GM19025 (cell line): ENCODE measurements at regions not wholly inside any gene's neighbourhood (a gene's known extent, or its start where the extent isn't known, plus 50 kb on each side); places are given as distances from the start of the nearest gene placed in this dataset.

Source experiments
- ATAC-seq: cut with Tn5 transposase; IDR thresholded peaks from one replicate; pipeline ENCODE4 v1.9.1; 2021; ENCODE audit warnings: mild to moderate bottlenecking, low read depth, moderate library complexity; ENCODE audit not compliant: unreplicated experiment

DNA sequence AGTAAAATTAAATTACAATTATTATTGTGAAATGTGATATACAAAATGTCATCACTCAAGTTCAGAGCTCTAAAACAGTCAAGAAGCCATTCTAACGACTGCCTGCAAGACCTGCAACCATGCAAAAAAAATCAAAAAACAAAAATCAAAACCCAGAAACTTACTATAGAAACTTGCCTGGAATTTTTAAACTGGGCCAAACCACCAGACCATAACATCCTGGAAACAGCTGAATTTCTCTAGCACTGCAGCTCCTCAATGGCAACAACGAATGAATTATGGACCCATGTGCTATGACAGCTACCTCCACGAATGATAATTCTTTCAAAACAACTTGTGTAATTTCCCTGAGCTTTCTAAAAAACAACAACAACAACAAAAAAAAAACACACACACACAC, 130.0 kb upstream of the KCNMB2 start:
- no peak for ATAC-seq

DNA sequence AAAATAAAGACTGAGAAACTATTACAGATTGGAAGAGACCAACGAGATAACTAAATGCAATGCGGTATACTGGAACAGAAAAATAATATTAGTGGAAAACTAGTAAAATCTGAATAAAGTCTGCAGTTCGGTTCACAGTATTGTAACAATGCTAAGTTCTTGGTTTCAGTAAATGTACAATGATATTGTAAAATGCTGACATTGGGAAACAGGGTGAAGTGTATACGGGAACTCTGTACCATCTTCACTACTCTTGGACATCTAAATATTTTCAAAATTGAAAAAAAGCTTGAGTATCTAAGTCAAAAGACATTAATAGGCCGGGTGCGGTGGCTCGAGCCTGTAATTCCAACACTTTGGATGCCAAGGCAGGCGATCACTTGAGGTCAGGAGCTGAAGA, 120.9 kb upstream of the KCNMB2 start:
- no peak for ATAC-seq

DNA sequence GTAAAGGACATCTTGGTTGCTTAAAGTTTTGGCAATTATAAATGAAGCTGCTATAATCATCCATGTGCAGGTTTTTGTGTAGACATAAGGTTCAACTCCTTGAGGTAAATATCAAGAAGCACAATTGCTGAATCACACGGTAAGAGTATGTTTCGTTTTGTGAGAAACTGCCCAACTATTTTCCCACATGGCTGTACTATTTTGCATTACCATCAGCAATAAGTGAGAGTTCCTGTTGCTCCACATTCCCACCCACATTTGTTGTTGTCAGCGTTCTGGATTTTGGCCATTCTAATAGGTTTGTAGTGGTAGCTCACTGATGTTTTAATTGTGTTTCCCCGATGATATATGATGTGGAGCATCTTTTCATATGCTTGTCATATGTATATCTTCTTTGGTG, 118.5 kb upstream of the KCNMB2 start:
- no peak for ATAC-seq

DNA sequence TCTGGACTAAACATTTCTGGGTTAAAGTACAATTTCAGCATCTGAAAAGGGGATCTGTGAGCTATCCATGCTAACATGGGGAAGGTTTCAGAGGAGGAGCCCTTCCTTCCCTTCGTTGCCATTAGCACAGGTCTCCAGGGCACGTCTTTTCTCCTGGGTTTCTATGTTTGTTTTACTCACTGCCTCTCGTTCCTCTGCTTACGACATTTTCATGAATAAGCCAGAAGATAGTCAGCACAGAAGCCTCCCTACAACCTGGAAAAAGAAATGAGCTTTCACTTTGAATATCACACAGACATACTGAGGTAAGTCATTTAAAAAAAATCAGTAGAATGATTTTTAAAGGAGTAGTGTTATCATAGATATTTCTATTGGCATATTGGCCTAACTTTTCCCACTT, 117.2 kb upstream of the KCNMB2 start:
- no peak for ATAC-seq

DNA sequence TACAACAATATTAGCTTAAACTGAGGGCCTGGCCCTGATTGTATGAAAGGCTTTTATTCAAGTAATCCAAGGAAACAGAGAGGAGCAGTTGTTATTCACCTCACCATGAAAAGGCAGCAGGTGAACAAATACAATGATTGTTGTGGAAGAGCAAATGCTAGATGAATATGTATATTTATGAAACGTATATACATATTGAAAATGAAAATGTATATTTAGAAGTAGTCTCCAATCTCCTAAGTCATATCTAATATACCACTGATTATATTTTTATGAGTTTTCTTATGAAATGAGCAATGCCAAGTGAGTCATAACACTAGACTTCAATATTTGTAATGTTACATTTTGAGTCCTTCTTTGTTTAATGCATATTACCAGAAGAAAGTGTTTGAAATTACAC, 116.2 kb upstream of the KCNMB2 start:
- ATAC-seq: no peak

DNA sequence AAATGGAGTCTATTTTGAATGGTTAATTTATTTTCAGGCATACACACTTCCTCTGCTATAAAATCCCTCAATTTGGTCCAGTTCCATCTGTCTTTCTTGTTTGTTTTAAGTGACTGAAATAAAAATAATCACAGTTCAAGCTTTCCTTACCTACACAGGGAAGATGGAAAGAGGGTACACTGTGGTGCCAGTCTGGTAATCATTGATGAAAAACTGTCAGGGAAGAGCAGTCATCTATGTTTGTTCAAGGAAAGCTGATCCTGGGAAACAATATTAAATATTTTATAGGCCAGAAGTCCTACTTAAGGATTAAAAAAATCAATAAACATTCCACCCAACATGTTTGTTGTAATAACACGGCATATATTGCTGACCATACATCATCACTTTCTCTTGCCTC, 115.2 kb upstream of the KCNMB2 start:
- ATAC-seq: no peak

DNA sequence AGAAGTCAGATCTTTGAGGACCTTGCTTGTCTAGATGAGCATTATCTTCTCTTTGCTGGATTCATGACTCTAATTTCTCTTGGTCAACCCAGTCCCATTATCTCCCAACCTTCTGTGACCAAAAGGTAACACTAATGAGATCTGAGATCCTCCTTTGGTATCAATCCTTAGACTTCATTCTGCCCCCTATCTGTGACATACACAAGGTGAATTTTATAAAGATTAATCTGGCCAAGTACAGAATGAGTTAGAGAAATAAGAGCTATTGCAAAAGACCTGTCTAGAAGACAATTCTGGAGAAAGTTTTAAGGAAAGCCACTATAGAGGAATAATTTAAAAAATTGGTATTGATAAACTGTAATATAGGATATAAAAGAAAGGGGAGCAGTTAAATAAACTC, 113.8 kb upstream of the KCNMB2 start:
- ATAC-seq: no peak

DNA sequence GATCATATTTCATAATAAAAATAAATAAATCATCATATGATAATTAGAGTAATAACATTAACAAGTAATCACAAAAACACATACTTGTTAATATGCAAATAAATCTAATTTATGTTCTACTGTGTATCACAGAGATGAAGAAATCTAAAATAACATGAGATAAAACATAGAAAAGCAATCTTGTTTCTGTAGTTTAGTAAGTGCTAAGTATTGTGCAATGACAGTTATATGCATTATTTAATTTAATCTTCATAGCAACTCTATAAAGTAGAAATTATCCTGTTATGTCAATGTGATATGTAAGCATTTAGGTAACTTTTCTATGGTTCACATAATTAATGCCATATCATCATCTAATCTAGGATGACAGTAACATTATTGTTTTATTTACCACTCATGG, 108.2 kb upstream of the KCNMB2 start:
- ATAC-seq: no peak

DNA sequence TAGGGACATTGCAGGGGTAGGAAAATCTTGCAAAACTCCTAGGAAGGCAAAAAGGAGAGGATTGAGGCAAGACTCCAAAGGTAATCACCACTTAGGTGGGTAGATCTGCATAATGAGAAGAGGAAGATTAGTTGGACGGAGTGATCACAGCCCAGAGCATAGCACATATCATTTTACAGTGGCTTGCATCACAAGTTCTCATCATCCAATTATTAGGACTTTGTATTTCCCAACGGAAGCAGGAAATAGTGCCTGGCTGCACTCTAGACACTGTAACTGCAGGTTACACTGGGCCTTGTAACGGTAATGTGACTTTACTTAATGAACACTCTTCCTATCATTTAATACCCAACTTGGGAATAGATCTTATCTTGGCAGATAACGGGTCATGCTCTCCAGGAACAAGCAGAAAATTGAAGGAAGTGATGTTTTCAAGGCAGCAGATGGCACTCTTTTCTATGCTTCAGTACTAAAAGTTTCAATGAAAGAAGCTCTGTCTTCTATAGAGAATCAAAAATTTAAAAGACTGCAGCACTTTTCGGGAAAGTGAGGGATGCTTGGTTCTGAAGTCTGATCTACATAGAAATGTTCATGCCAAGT, 101.9 kb upstream of the KCNMB2 start:
- ATAC-seq: no peak

DNA sequence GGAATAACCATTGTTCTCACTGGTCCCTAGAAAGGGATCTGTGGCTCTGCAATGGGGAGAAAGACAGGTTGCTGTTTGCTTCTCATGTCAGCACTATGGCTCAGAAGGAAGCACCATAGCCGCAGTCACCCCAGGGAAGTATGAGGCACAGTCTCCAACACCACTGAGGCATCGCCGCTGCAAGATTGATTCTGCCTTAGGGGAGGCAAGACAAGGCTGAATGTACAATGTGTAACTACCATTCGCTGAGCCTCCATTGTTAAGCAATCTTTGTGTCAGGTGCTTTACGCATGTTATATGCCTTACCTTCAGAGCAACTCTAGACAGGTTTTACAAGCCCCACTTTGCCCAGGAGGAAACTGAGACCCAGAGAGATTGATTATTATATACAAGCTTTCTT, 100.7 kb upstream of the KCNMB2 start:
- no peak for ATAC-seq

DNA sequence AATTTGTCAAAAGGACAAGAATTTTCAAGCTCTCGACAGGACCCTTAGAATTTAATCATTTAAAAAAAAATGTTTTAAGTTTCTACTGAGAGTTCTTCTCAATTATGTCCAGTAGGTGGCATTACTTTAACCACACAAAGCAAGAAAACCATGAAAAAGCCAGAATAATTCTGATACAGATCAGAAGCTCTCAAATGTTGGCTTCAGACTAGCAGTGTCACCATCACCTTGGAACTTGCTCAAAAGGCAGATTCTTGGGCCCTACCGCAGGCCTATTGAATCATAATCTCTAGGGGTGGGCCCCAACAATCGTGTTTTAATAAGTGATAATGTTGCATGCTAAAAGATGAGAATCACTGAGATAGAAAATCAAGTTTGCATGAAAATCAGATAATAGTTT, 99.5 kb upstream of the KCNMB2 start:
- no peak for ATAC-seq

DNA sequence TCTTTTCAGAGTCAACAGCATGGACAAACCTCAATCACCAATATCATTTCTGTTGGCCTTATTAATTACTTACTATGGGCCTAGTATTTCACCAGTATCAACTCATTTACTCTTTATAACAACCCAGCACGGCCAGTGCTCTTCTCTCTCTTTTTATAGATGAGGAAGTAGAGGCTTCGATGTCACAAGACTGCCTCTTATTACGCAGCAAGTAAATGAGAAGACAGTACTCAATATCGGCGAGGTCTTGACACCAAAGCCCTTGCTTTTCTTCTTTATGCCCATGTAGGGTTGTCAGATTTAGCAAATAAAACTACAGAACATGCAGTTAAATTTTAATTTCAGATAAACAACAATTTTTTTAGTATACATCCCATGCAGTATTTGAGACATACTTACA, 99.0 kb upstream of the KCNMB2 start:
- no peak for ATAC-seq

DNA sequence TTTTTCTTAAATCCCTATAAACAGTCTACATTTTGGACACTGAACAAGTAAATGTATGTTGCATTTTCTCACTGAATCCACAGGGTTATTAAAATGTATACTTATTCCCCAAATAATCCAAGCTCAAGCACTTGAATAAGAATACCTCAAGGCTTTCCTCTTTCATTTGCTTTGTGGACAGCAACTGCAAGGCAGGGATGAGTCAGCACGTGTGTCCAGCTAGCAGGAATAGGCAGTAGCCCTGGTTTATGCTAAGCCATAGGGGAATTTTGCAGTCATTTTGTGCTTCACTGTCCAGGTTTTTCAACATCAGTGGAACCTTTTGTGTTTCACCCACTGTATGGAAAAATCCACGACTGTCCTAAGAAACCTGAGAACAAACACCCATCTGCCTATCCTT, 96.7 kb upstream of the KCNMB2 start:
- no peak for ATAC-seq

DNA sequence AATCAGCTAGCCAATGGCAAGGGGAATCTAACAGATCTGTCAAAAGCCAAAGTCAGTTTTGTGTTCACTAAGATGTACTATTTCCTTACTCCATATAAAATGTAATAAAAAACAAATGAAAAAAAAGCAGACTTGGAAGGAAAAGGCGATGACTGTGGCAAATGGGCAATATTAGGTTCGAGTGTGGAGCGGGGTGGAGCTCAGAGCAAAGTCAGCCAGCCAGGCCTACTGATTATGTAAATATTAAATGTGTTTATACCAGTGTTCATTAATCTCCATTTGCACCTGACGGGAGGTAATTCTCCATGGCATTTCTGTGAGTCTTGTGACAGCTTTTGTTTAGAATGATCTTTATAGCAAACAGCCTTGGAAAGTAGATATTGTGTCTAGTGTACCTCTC, 96.2 kb upstream of the KCNMB2 start:
- ATAC-seq: no peak

DNA sequence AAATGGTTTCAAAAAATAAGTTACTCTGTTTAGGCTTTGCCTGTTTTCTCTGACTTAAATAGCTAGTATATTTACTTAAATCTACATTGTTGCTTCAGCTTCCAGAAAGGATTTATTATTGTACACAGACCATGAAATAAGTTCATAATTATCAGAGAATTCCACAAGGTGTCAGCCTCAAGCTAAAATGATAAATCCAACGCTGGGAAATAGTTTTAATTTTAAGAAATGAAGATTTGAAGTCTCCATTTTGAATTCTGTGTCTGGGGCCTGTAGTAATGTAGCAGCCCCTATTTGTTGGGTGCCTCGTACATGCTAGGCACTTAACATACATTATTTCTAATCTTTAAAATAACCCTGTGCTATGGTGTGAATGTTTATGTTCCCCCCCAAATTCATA, 92.6 kb upstream of the KCNMB2 start:
- no peak for ATAC-seq

DNA sequence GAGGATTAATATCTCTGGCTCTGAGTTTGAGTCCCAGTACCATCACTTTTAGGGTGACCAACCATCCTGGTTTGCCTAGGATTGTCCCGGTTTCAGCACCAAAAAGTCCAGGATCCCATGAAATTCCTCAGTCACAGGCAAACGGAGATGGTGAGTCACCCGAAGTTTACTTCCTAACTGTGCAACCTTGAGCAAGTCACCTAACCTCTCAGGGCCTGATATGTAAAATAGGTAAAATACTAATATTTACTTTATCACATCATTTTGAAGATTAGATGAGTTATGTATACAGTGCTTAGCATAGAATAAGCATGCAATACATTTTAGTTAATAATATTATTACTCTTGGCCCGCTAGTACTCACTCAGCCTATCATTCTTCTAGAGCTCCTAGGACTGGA, 91.1 kb upstream of the KCNMB2 start:
- ATAC-seq: no peak

DNA sequence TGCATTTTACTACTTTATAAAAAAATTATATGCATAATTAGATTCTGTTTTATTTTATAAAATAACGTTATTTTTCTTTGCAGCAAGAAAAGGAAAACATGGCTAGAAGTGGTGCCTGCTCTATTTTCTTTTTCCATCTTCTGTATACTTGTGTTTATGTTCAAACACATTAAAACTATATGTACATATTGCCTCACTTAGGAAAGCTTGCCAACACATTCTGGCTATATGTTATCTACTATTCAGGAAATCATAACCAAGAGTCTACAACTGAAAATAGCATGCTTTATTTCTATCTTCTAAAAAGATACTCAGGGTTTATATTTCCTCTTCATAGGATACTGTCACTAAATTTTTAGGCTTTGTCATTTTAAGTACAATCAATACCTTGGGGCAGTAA, 90.2 kb upstream of the KCNMB2 start:
- no peak for ATAC-seq

DNA sequence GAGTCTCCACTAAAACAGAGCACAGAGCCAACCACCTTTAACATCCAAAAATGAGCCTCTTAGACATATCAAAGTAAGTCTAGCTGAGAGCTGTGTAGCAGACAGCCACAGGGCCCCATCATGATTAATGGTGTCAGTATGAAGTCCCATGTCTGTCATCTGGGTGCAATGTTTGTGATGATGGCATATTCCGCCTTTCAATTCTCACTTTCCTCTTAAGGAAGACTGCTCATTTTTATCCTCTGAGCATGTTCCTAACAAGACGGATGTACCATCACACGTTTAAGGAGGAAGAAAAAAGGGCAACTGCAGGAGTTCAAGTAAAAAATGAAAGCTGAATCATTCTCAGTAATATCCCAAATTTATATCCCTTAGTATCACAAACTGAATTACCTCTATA, 85.8 kb upstream of the KCNMB2 start:
- ATAC-seq: no peak

DNA sequence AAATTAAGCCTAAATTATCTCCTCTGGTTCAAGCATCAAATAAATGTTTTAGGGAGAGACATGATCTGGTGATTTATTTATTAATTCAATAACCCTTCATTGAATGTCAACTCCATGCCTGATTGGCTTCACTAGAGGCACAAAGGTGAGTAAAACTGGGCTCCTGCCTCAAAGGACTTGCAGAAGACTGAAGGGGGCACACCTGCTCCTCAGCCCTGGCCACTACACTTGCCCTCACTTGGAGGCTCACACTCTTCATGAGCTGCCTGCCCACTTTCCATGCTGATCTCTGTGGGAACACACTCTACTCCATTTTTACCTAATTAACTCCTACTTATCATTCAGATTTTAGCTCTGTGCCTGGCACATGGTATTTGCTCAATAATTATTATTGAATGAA, 84.4 kb upstream of the KCNMB2 start:
- no peak for ATAC-seq

DNA sequence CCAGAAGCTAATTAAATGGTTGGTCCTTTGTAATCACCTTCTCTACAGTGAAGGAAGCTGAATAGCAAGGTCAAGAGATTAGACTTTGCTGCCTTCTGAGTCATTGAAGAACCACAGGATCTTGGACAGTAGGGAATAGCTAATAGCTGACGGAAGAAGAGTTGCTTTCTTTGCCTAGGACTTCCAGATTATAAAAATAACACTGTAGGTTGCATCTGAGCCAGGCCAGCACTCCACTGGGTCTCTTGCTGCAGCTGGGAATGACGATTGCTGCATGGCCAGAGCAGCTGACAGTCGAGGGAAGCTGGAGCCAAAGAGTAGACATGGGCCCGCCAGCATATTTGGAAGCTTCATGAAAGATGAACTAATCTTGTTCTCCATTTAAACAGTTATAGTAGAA, 81.5 kb upstream of the KCNMB2 start:
- ATAC-seq: no peak

DNA sequence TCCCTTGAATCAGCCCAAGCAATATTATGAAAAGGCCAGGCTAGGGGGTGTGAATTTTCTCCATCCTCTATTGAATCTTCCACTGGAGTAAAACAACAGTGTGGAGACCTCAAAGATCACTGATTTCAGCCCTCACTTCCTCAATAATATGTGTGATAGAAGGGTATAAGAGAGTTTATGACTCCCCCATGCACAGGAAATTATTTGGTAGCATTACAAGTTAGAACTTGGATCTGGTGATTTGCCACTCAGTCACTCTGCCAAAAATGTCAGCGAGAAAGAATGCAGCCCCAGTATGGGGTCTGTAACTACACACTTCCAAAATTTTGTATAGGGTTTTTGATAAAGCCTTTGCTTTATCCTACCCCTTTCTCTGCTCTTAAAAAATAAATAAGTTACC, 81.0 kb upstream of the KCNMB2 start:
- no peak for ATAC-seq

DNA sequence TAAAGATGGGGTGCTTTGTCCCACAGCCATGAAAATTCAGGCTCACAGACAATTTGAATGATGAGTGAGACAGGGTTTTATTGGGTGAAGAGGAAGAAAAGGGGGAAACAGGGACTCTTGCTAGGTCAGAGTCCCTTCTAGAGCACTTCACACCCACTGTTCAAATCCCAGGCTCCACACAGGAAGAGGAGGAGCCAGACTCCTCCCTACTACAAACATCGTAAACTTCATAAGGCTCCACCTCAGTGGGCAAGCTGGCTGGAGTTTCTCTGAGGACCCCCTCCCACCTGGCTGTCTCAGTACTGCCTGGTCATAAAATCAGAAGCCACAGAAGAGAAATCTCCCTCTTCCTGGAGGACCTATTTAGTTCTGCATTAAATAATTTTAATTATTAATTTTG, 80.3 kb upstream of the KCNMB2 start:
- ATAC-seq: no peak

DNA sequence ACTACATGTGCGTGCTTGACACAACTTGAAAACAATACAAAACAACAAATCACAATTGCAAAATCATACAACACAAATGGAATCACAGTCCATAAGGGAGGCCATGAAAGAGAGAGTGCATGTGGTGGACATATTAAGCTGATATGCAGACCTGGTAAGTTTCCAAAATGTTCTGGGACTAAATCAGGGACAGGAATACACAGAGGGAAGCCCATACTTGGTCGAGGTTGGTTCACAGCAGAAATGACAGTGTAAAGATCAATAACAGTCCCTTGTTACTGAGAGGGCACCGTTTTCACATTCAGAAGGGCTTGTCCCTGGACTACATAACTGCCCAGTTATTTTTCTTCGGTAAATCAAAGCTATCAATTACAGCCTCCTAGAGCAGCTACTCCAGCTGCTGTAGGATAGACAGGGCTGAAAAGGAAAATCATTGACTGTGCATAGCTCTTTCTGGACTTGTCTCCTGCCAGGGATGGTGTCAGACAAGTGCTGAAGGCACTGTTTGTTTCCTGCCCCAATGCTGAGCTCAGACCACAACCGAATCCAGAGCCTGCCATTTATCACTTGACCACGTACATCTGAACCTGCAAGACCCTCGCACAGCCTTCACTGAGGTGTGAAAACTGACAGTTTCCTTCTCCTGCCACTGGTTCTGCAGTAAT, 79.5 kb upstream of the KCNMB2 start:
- ATAC-seq: no peak
